Activated CD8-positive, alpha-beta memory T cell treated with anti-CD3 and anti-CD28 coated beads, Interleukin-2, amount 10 ng/mL, durations not matched to agents 7 days and 5 days (primary cell): ENCODE measurements at regions not wholly inside any gene's neighbourhood (a gene's known extent, or its start where the extent isn't known, plus 50 kb on each side); places are given as distances from the start of the nearest gene placed in this dataset.

Experiments
- ATAC-seq: fragments of 150-1000 bp; cut with Tn5 transposase; one replicate; pipeline ENCODE4 v1.10.0; 2021; ENCODE audit warnings: moderate library complexity
- CTCF ChIA-PET: fragments of 350-600 bp; sonication (Branson Sonifier 250); formaldehyde crosslinking; loops from one replicate; lab custom pipeline; 2021; ENCODE audit warnings: antibody characterized with exemption; lab: Charles Lee
- DNase-seq: peaks from one replicate; pipeline ENCODE4 v3.0.0-alpha.2; 2020
- H3K27ac Mint-ChIP-seq: one replicate; pipeline ENCODE4 v1.8.0; 2021; ENCODE audit warnings: mild to moderate bottlenecking, mixed read lengths
- H3K27me3 Mint-ChIP-seq: one replicate; pipeline ENCODE4 v1.8.0; 2021; ENCODE audit warnings: mixed read lengths
- H3K36me3 Mint-ChIP-seq: one replicate; pipeline ENCODE4 v1.8.0; 2021; ENCODE audit warnings: mild to moderate bottlenecking, mixed read lengths
- H3K4me1 Mint-ChIP-seq: one replicate; pipeline ENCODE4 v1.8.0; 2021; ENCODE audit warnings: mixed read lengths
- H3K4me3 Mint-ChIP-seq: one replicate; pipeline ENCODE4 v1.8.0; 2021; ENCODE audit warnings: mild to moderate bottlenecking, moderate library complexity, mixed read lengths
- H3K9me3 Mint-ChIP-seq: one replicate; pipeline ENCODE4 v1.8.0; 2022; ENCODE audit warnings: low read depth, mixed read lengths

DNA sequence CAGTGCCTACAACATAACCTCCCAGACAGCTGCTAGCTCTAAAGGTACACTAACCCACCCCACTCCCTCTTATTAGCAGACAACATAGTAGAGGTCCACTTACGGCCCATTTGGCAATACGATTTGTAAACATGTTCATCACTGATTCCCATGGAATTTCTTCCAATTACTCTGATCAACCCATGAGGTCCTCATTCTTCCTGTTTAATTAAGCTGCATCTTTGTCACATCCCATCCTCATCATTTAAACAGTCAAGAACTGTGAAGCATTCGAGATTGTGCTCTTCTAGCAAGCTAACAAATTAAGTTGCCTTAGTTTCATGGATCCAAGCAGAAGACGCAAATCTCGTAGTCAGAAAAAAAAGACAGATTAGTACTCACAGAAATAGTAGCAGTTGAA, 622.2 kb upstream of the VSTM2A start:
- no peak overlapping the region for H3K27ac Mint-ChIP-seq
- H3K9me3 Mint-ChIP-seq: peaks cover 14% of the 10 kb centered on the region
- ATAC-seq (no peak), DNase-seq (no peak)
- H3K27me3 Mint-ChIP-seq: no peaks in the 10 kb centered on the region
- CTCF ChIA-PET: no interaction called here
- no peaks in the 10 kb centered on the region for H3K36me3 Mint-ChIP-seq
- H3K4me3 Mint-ChIP-seq: no peak overlapping the region
- no peaks in the 10 kb centered on the region for H3K4me1 Mint-ChIP-seq

DNA sequence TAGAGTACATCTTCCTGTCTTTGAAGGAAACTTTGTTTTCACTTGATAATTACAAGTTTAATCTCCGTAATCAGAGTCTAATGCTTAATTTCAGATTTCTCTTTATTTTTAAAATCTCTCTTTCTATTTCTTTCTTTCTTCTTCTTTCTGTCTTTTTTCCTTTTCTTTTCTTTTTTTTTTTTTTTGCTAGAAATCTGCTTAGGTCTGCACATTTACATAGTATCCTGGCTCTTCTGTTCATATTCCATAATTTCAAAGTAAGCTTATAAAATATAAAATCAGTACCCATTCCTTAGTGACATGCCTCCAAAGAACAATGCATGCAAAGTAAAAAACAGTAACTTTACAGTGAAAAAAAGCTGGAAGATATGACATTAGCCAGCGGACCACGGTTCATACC, 601.7 kb upstream of the VSTM2A start:
- Mint-ChIP-seq H3K27ac (no peak overlapping the region), H3K4me1 (no peaks in the 10 kb centered on the region), H3K9me3 (peaks cover 10% of the 10 kb centered on the region), H3K36me3 (no peaks in the 10 kb centered on the region), H3K27me3 (no peaks in the 10 kb centered on the region), H3K4me3 (no peak overlapping the region)
- DNase-seq (no peak), ATAC-seq (no peak)
- CTCF ChIA-PET: no interaction called here

DNA sequence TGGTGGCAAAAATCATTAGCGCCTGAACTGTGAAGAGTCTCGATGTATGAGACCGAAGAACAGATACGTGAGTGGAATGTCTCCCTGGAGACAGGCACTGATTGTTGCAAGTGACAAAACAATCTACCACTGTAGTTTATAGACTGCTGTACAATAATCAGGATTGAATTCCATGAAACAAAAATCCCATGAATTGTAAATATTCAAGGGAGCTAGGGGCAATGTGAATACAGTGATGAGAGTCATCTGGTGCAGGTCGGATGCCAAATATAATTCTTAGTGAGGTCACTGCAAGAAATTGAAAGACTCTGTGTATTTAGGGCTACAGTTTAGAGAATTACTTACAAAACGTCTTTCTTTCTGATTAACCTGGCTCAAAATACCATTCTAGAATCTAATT, 594.4 kb upstream of the VSTM2A start:
- Mint-ChIP-seq H3K36me3 (no peaks in the 10 kb centered on the region), H3K9me3 (peaks cover 9% of the 10 kb centered on the region), H3K4me1 (no peaks in the 10 kb centered on the region), H3K27me3 (no peaks in the 10 kb centered on the region), H3K27ac (no peak overlapping the region), H3K4me3 (no peak overlapping the region)
- DNase-seq (no peak), ATAC-seq (no peak)
- CTCF ChIA-PET: no interaction called here

DNA sequence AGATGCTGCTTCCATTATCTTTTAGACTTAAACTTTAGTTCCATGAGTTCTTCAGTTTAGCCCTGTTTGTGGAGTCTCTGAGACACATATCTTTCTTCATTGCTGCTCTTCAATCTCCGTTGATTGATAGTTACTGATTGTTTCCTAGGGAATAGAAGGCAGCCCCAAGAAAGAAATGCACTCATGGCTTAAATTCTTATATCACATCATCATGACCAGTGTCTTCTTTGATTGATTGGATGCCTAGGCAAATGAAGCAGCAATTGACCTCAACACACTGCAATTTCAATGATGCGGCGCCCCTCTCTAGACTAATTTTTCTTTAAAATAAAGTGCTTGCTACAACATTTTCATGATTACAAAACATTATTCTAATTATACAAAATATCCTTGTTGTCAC, 576.5 kb upstream of the VSTM2A start:
- CTCF ChIA-PET: no interaction called here
- H3K27me3 Mint-ChIP-seq: no peaks in the 10 kb centered on the region
- H3K9me3 Mint-ChIP-seq: peaks cover 11% of the 10 kb centered on the region
- H3K4me3 Mint-ChIP-seq: no peak overlapping the region
- DNase-seq (no peak), ATAC-seq (no peak)
- H3K36me3 Mint-ChIP-seq: no peaks in the 10 kb centered on the region
- H3K27ac Mint-ChIP-seq: no peak overlapping the region
- H3K4me1 Mint-ChIP-seq: no peaks in the 10 kb centered on the region

DNA sequence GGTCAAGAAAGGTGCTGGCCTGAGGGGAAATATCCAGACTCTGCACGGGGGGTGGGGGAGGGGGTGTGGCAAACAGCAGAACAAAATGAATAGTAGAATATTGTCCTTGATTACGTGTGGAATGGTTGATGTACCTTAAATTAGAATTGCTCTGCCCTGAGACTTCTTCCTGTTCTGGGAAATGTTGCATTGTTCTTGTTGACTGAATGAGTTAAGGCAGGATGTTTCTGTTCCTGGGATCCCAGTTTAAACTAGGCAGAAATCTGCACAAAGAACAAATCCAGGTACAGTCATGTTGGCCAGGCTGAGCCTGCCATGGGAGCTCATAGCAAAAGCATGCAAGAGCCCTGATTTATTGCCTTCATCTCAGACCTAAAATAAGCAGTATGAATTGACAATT, 558.7 kb upstream of the VSTM2A start:
- Mint-ChIP-seq H3K36me3 (no peaks in the 10 kb centered on the region), H3K4me1 (no peaks in the 10 kb centered on the region), H3K4me3 (no peak overlapping the region), H3K27ac (no peak overlapping the region), H3K9me3 (peaks cover 12% of the 10 kb centered on the region), H3K27me3 (no peaks in the 10 kb centered on the region)
- ATAC-seq: no peak
- CTCF ChIA-PET: no interaction called here
- DNase-seq: no peak

DNA sequence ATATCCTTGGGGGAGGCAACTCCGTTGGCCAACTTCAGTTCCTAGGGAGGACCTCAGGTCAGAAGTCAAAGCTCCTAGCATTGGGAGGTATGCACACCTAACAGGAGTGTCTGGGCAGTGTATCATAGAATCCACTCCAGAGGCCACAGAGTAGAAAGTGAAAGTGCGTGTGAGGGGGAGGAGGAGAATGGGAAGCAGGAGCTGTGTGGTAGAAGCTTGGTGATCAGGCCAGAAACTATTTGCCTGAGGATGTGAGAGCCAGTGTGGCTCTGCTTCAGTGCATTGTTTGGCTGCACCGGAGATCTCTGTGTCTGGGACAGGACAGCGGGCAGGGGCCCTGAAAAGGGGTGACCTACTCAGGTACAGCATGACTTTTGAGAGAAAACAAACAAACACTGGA, 557.4 kb upstream of the VSTM2A start:
- ATAC-seq (no peak), DNase-seq (no peak)
- Mint-ChIP-seq H3K4me1 (no peaks in the 10 kb centered on the region), H3K27ac (no peak overlapping the region), H3K27me3 (no peaks in the 10 kb centered on the region), H3K4me3 (no peak overlapping the region), H3K36me3 (no peaks in the 10 kb centered on the region), H3K9me3 (peaks cover 12% of the 10 kb centered on the region)
- CTCF ChIA-PET: no interaction called here

DNA sequence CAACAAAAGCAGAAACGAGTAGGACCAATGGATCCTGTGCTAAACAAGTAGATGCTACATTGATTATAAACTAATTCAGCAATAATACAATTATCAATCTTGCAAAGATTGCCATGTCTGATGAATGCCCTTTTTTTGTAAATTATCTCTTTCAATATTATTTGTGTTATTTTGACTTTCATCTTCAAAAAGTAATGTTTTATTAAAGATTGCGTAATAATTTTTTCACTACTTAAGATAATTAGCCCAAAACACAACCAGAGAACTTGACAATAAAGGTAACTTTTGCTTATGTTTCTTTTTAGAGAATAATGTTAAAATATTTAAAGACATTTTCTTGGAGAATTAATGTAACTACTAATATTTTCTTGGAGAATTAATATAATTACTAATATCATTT, 553.8 kb upstream of the VSTM2A start:
- no peak for DNase-seq
- CTCF ChIA-PET: no interaction called here

DNA sequence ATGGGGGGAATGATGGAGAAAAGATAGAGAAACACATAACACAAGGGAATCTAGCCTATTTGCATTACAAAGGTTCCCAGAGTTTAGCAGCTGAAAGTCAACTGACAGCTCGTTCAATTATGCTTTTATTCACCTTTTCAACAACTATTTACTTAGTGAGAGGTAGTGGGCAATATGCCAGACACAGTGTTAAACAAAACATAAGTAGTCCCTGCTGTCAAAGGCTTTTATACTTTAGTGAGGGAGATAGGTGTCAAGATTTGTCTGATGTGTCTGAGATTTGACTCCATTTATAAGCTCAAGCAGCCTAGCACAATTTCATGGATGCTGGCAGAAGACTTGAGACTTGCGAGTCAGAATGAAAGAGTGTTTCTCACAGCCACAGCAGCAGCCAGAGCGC, 549.0 kb upstream of the VSTM2A start:
- H3K4me3 Mint-ChIP-seq: no peak overlapping the region
- H3K27ac Mint-ChIP-seq: no peak overlapping the region
- CTCF ChIA-PET: no interaction called here
- H3K27me3 Mint-ChIP-seq: no peaks in the 10 kb centered on the region
- no peaks in the 10 kb centered on the region for H3K4me1 Mint-ChIP-seq
- peaks cover 9% of the 10 kb centered on the region for H3K9me3 Mint-ChIP-seq
- H3K36me3 Mint-ChIP-seq: no peaks in the 10 kb centered on the region
- ATAC-seq: no peak
- no peak for DNase-seq

More for the DNA sequence above, 553.8 kb upstream of the VSTM2A start:
- Mint-ChIP-seq H3K4me3 (no peak overlapping the region), H3K36me3 (no peaks in the 10 kb centered on the region), H3K4me1 (no peaks in the 10 kb centered on the region), H3K9me3 (peaks cover 13% of the 10 kb centered on the region), H3K27me3 (no peaks in the 10 kb centered on the region), H3K27ac (no peak overlapping the region)
- no peak for ATAC-seq

DNA sequence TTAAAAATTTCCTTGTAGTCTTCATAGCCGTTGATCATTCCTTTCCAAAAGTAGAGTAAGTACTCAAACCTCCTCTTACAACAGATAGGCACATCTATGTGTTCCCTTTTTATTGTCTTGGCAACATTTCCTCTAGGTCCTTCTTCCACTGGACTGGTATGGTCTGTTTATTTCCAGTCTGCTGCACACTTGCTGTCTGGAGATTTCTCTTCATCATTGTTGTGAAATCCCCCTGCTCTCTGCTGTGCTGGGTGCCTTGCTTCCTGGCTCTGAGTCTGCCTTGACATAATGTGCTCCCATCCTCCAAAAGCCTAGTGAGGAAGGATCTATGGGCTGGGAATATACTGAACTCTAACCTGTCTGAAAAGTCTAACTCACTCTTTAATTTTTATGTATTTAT, 545.3 kb upstream of the VSTM2A start:
- no peak overlapping the region for H3K27ac Mint-ChIP-seq
- peaks cover 5% of the 10 kb centered on the region for H3K9me3 Mint-ChIP-seq
- H3K4me3 Mint-ChIP-seq: no peak overlapping the region
- ATAC-seq (no peak), DNase-seq (no peak)
- CTCF ChIA-PET: no interaction called here
- H3K36me3 Mint-ChIP-seq: no peaks in the 10 kb centered on the region
- no peaks in the 10 kb centered on the region for H3K4me1 Mint-ChIP-seq
- no peaks in the 10 kb centered on the region for H3K27me3 Mint-ChIP-seq

DNA sequence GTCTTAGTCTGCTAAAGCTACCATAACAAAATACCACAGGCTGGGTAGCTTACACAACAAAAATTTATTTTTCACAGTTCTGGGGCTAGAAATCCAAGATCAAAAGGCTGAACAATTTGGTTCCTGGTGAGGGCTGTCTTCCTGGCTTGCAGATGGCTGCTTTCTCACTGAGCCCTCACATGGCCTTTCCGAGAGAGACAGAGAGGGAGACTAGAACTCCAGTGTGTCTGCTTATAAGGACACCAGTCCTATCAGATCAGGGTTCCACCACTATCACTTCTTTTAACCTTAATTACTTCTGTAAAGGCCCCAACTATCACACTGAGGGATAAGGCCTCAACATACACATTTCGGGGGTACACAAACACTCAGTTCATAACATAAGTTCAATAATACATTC, 527.4 kb upstream of the VSTM2A start:
- H3K27me3 Mint-ChIP-seq: no peaks in the 10 kb centered on the region
- no peak overlapping the region for H3K4me3 Mint-ChIP-seq
- no peak for DNase-seq
- no peaks in the 10 kb centered on the region for H3K36me3 Mint-ChIP-seq
- peaks cover 13% of the 10 kb centered on the region for H3K9me3 Mint-ChIP-seq
- CTCF ChIA-PET: no interaction called here
- no peaks in the 10 kb centered on the region for H3K4me1 Mint-ChIP-seq
- H3K27ac Mint-ChIP-seq: no peak overlapping the region
- no peak for ATAC-seq

DNA sequence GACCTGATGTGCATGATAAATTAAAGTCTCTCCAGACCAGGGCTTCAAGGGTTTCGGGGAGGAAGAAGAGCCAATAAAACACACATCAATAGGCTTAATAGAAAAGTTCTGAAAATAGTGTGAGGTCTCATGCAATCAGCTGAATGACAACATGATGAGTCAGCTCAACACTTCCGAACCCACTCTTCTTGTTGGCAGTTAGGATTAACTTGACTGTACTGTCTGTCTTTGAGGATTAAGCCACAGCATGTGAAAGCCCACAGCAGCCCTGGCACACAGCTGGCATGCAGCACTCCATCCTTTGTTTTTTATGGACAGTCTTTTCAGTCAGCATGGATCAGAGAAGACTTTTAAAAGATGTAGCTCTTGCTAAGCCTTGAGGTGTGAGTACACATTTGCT, 526.9 kb upstream of the VSTM2A start:
- H3K4me1 Mint-ChIP-seq: no peaks in the 10 kb centered on the region
- DNase-seq: no peak
- no peak overlapping the region for H3K27ac Mint-ChIP-seq
- no peaks in the 10 kb centered on the region for H3K27me3 Mint-ChIP-seq
- no peak overlapping the region for H3K4me3 Mint-ChIP-seq
- peaks cover 12% of the 10 kb centered on the region for H3K9me3 Mint-ChIP-seq
- no peak for ATAC-seq
- no peaks in the 10 kb centered on the region for H3K36me3 Mint-ChIP-seq
- CTCF ChIA-PET: no interaction called here

DNA sequence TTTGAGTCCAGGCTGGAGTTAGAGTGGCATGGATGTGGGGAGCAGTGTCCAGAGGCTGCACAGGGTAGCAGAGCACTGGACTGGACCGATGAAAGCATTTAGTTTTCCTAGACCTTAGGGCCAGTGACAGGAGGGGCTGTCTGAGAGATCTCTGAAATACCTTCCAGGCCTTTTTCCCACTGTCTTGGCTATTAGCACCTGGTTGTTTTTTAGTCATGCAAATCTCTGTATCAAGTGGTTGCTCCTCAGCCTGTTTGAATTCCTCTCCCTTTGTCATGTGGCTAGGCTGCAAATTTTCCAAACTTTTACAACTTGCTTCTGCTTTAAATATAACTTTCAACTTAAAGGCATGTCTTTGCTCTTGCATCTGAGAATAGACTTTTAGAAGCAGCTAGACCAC, 504.3 kb upstream of the VSTM2A start:
- Mint-ChIP-seq H3K9me3 (peaks cover 7% of the 10 kb centered on the region), H3K27ac (no peak overlapping the region), H3K4me1 (no peaks in the 10 kb centered on the region), H3K4me3 (no peak overlapping the region), H3K27me3 (no peaks in the 10 kb centered on the region), H3K36me3 (no peaks in the 10 kb centered on the region)
- ATAC-seq (no peak), DNase-seq (no peak)
- CTCF ChIA-PET: no interaction called here

DNA sequence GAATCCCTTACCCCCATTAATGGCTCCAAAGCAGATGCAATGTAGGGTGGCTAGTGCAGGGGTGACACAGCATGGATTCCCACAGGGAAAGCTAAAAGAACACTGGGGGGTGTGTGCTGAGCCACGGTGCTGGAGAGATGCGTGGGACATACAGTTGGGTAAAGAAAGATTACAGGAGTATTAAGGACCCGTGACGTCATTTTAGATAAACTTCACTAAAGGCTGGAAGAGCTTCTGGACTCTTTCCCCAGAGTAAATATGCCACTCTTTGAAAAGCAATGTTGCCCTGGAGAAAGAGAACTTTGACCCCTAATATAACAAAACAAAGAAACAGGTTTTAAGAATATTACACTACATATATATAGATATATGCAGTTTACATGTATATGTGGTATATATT, 481.5 kb upstream of the VSTM2A start:
- CTCF ChIA-PET: no interaction called here
- DNase-seq: no peak
- peaks cover 14% of the 10 kb centered on the region for H3K9me3 Mint-ChIP-seq
- H3K4me1 Mint-ChIP-seq: no peaks in the 10 kb centered on the region
- no peak for ATAC-seq
- H3K36me3 Mint-ChIP-seq: no peaks in the 10 kb centered on the region
- H3K4me3 Mint-ChIP-seq: no peak overlapping the region
- no peaks in the 10 kb centered on the region for H3K27me3 Mint-ChIP-seq
- no peak overlapping the region for H3K27ac Mint-ChIP-seq

DNA sequence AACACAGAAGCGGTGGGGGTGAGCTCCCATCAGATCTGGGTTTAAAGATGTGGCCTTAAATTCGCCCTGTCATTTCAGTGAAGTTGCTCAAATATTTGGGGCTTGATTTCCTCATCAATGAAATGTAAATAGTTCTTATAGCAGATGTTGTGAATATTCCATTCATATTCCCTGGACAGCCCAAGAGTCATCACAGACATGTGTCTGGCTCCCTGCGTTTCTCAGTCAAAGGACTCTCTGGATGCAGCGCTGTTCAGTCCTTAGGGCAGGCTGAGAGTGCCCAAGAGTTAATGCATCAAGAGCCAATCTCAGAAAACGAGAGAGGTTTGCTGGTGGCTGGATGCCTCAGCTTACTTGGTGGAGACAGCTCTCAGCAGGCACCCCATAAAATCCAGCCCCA, 475.5 kb upstream of the VSTM2A start:
- Mint-ChIP-seq H3K27me3 (no peaks in the 10 kb centered on the region), H3K36me3 (no peaks in the 10 kb centered on the region), H3K9me3 (peaks cover 10% of the 10 kb centered on the region), H3K4me3 (no peak overlapping the region), H3K27ac (no peak overlapping the region), H3K4me1 (no peaks in the 10 kb centered on the region)
- ATAC-seq (no peak), DNase-seq (no peak)
- CTCF ChIA-PET: no interaction called here

DNA sequence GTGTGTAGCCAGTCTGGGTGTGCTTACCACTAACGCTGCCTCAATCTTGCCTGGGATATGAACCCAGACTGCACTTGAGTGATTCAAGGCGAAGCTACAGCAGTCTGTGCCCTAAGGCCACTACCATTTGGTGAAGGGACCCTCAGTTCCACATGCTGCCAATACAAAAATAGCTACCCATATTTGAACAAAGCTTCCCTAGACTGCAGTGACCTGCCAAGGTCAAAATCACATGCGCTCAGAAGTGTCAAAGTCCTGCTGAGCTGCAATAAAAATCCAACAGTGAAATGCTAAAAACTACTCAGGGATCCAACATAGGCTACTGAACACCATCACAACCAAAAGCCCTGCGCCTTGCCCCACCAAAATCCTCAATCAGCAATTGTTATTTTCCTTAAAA, 472.3 kb upstream of the VSTM2A start:
- DNase-seq: no peak
- Mint-ChIP-seq H3K9me3 (peaks cover 8% of the 10 kb centered on the region), H3K36me3 (no peaks in the 10 kb centered on the region), H3K4me1 (no peaks in the 10 kb centered on the region), H3K4me3 (no peak overlapping the region), H3K27me3 (no peaks in the 10 kb centered on the region), H3K27ac (no peak overlapping the region)
- CTCF ChIA-PET: no interaction called here
- ATAC-seq: no peak
